Fibroblast of pulmonary artery (primary cell): ENCODE measurements at regions not wholly inside any gene's neighbourhood (a gene's known extent, or its start where the extent isn't known, plus 50 kb on each side); places are given as distances from the start of the nearest gene placed in this dataset.

Experiments
- DNase-seq: peaks from one replicate; pipeline ENCODE4 v3.0.0-alpha.2; 2010; ENCODE audit warnings: low read depth
- H3K4me3 ChIP-seq: replicated peaks from 2 replicates; pipeline ENCODE4 v1.5.1; 2011; ENCODE audit warnings: low read depth, mild to moderate bottlenecking, control low read depth, low read length, moderate library complexity
- TF ChIP-seq, protein P1 (sequence below): IDR thresholded peaks from 2 replicates; pipeline ENCODE4 v1.5.1; 2011; ENCODE audit warnings: mild to moderate bottlenecking, control low read depth, low read length, inconsistent platforms; ENCODE audit errors: missing control alignments

DNA sequence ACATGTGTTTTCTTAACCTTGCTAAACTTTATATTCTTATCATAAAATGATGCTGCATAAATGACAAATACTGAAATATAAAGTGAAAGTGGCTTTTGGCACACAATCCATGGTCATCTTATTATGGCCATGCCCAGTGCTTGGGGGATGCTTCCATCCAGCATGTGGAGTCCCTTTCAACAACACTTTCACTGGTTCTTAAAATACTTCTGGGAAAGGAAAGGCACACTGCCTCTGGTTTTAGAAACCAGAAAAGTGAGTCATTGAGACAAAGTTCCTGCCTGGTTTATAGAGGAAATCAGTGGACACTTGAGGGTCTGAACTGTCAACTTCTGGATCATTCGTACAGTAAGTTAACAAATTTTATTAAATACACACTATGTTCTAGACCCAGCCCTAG, 248.0 kb upstream of the ADAMTS3 start:
- TF ChIP-seq, protein P1, sequence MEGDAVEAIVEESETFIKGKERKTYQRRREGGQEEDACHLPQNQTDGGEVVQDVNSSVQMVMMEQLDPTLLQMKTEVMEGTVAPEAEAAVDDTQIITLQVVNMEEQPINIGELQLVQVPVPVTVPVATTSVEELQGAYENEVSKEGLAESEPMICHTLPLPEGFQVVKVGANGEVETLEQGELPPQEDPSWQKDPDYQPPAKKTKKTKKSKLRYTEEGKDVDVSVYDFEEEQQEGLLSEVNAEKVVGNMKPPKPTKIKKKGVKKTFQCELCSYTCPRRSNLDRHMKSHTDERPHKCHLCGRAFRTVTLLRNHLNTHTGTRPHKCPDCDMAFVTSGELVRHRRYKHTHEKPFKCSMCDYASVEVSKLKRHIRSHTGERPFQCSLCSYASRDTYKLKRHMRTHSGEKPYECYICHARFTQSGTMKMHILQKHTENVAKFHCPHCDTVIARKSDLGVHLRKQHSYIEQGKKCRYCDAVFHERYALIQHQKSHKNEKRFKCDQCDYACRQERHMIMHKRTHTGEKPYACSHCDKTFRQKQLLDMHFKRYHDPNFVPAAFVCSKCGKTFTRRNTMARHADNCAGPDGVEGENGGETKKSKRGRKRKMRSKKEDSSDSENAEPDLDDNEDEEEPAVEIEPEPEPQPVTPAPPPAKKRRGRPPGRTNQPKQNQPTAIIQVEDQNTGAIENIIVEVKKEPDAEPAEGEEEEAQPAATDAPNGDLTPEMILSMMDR = no peak
- DNase-seq = peak; percentile 21
- H3K4me3 ChIP-seq = no peak overlapping the region

DNA sequence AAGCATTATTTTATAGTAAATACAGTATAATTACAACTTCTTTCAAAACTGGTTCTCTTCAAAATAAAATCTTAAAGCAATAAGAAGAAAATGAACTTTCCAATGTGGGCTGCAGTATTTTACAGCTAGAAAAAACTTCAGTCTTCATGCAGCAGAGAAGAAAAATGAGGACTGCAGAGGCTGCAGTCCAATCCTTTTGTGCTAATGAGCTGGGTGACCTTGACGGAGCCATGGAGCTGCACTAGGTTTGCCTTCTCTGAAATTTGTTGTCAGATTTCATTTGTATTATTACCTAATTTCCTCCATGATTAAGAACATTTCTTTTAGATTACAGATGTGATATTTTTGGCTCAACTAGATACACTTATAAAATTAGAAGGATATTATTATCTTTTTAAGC, 245.2 kb upstream of the ADAMTS3 start:
- TF ChIP-seq, protein P1 = no peak
- no peak for DNase-seq
- H3K4me3 ChIP-seq = no peak overlapping the region

DNA sequence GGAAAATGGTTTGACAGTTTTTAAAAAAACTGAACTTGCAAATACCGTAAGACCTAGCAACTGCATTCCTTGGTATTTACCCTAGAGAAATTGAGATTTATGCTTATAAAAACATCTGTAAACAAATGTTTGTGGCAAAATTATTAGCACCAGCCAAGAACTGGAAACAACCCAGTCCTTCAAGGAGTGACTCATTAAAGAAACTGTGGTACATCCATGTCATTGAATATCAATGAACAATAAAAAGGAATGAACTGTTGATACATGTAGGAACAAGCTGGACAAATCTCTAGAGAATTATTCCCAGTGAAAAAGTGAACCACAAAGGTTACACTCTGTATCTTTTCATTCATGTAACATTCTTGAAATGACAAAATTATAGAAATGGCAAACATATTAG, 240.2 kb upstream of the ADAMTS3 start:
- H3K4me3 ChIP-seq = no peak overlapping the region
- TF ChIP-seq, protein P1 = no peak
- DNase-seq = no peak

DNA sequence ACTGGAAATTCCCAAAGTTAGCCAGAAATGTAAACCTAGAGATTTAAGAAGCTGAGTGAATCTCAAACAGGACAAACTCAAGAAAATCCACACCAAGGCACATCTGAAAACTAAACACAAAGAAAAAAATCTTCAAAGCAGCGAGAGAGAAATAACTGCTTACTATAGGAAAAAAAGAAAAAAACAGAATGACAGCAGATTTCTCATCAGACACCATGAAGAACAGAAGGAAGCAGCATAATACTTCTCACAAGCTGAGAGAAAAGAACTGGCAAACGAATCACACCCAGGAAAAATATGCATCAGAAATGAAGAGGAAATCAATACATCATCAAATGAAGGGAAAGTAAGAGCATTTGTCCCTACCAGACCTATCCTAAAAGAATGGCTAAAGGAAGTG, 236.3 kb upstream of the ADAMTS3 start:
- H3K4me3 ChIP-seq = no peak overlapping the region
- TF ChIP-seq, protein P1 = no peak
- no peak for DNase-seq

DNA sequence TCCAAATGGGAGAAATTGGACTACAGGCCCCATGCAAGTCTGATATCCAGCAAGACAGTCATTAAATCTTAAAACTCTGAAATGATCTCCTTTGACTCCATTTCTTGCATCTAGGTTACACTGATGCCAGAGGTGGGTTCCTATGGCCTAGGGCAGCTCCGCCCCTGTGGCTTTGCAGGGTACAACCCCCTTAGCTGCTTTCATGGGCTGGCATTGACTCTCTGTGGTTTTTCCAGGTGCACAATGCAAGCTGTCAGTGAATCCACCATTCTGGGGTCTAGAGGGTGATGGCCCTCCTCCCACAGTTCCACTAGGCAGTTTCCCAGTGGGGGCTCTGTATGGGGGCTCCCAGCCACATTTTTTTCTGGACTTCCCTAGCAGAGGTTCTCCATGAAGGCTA, 228.5 kb upstream of the ADAMTS3 start:
- no peak overlapping the region for H3K4me3 ChIP-seq
- no peak for DNase-seq
- TF ChIP-seq, protein P1 = no peak

DNA sequence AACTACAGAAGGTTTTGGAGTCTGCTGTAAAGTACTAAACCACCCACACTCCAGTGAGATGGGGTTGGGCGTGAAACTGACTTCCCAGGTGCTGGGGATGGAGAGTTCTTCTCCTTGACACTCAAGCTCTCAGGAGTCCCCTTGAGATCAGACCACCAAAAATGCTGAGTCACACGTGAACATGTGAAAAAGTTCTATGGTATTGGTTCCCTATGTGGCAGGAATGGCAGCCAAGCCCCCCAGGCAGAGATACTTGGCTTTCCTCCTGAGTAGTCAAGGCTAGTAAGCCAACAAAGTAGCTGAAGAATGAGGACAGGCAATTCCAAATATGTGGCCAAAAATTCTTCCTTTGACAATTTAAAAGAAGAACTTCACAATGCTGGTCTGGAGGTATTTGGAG, 222.0 kb upstream of the ADAMTS3 start:
- no peak overlapping the region for H3K4me3 ChIP-seq

DNA sequence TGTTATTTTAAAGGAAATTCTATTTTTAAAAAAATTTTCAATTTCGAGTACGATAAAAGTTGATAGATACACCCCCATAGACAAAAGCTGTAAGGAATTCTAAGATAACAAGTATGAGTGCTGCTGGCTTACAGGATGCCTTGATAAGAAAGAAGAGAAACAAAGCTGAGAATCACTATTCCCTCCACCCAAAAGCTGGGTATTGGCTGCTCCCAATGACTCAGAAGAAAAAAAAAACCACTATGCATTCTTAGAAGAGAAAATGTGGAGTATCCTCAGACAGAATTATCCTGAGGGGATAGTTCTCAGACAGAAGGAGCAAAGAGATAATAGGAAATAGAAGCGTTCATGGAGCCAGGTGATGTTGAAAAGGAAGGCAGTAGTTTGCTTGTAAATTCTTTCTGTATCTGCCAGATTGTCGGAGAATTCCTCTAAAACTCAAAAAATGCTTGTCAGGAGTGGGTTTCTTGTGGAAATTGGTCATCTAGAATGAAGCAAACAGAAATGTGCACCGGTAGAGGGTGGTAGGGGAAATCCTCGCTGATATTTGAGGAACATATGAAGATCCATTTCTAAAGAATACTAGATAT, 217.5 kb upstream of the ADAMTS3 start:
- DNase-seq = no peak
- no peak overlapping the region for H3K4me3 ChIP-seq
- TF ChIP-seq, protein P1 = no peak

More for the DNA sequence above, 222.0 kb upstream of the ADAMTS3 start:
- TF ChIP-seq, protein P1 = no peak
- DNase-seq = no peak
